Stromal cell of bone marrow (primary cell): ENCODE measurements at regions not wholly inside any gene's neighbourhood (a gene's known extent, or its start where the extent isn't known, plus 50 kb on each side); places are given as distances from the start of the nearest gene placed in this dataset.

Experiments used
- DNase-seq: peaks from one replicate; pipeline ENCODE4 v3.0.0-alpha.2; 2012; ENCODE audit warnings: low read depth

- DNase-seq = no peak
Observed at GRCh38 chr13:33467556-33467955, 182.0 kb upstream of the STARD13 start.

- DNase-seq = no peak
Observed at GRCh38 chr13:33471204-33471603, 185.6 kb upstream of the STARD13 start.

GRCh38 chr13:33472446-33472845 lies 186.9 kb upstream of the STARD13 start:
- DNase-seq = no peak

- DNase-seq = no peak
Observed at GRCh38 chr13:33479105-33479504, 193.6 kb upstream of the STARD13 start.

GRCh38 chr13:33480561-33480960 lies 195.0 kb upstream of the STARD13 start:
- peak; percentile 41 for DNase-seq

- peak; percentile 32 for DNase-seq
Observed at GRCh38 chr13:33483471-33483870, 197.9 kb upstream of the STARD13 start.

- no peak for DNase-seq
Observed at GRCh38 chr13:33485247-33485646, 199.7 kb upstream of the STARD13 start.

- peak; percentile 56 for DNase-seq
Observed at GRCh38 chr13:33487575-33488243, 202.2 kb upstream of the STARD13 start.

GRCh38 chr13:33489563-33489962 lies 204.0 kb upstream of the STARD13 start:
- DNase-seq = no peak

GRCh38 chr13:33490461-33491327 lies 205.1 kb upstream of the STARD13 start:
- no peak for DNase-seq

- DNase-seq = no peak
Observed at GRCh38 chr13:33493672-33494365, 208.3 kb upstream of the STARD13 start.

GRCh38 chr13:33494596-33495204 lies 209.1 kb upstream of the STARD13 start:
- peak; percentile 72 for DNase-seq

GRCh38 chr13:33496336-33496735 lies 210.8 kb upstream of the STARD13 start:
- DNase-seq = no peak

- no peak for DNase-seq
Observed at GRCh38 chr13:33497146-33497845, 211.7 kb upstream of the STARD13 start.

- DNase-seq = no peak
Observed at GRCh38 chr13:33508060-33508459, 222.5 kb upstream of the STARD13 start.

- peak; percentile 73 for DNase-seq
Observed at GRCh38 chr13:33509642-33510229, 224.2 kb upstream of the STARD13 start.

GRCh38 chr13:33510350-33510970 lies 224.9 kb upstream of the STARD13 start:
- DNase-seq = no peak

GRCh38 chr13:33512880-33513554 lies 227.5 kb upstream of the STARD13 start:
- no peak for DNase-seq

GRCh38 chr13:33514362-33514761 lies 228.8 kb upstream of the STARD13 start:
- no peak for DNase-seq

- no peak for DNase-seq
Observed at GRCh38 chr13:33515146-33515545, 229.6 kb upstream of the STARD13 start.
